Gastrocnemius medialis (tissue), 4 donors: ENCODE measurements at regions not wholly inside any gene's neighbourhood (a gene's known extent, or its start where the extent isn't known, plus 50 kb on each side); places are given as distances from the start of the nearest gene placed in this dataset.

Experiments used
- POLR2A ChIP-seq, 2 donors: fragments of 450-650 bp; IDR thresholded peaks; one replicate each; pipeline ENCODE4 v1.6.1; 2017; ENCODE audit warnings: antibody characterized with exemption in 2 of 2, mild to moderate bottlenecking in 2 of 2, moderate library complexity in 2 of 2
- TF ChIP-seq, protein P1 (sequence below), 5 experiments: fragments of 450-650 bp in 3 of 5; fragments of 200-600 bp in 2 of 5; sonication (generic) in 2 of 5; IDR thresholded peaks in 4 of 5; conservative IDR thresholded peaks in 1 of 5; 1 replicate in 4 of 5; 2 replicates in 1 of 5; pipeline ENCODE4 v1.5.1; 2016 to 2019; ENCODE audit warnings: antibody characterized with exemption in 5 of 5, mild to moderate bottlenecking in 3 of 5, moderate library complexity in 3 of 5

DNA sequence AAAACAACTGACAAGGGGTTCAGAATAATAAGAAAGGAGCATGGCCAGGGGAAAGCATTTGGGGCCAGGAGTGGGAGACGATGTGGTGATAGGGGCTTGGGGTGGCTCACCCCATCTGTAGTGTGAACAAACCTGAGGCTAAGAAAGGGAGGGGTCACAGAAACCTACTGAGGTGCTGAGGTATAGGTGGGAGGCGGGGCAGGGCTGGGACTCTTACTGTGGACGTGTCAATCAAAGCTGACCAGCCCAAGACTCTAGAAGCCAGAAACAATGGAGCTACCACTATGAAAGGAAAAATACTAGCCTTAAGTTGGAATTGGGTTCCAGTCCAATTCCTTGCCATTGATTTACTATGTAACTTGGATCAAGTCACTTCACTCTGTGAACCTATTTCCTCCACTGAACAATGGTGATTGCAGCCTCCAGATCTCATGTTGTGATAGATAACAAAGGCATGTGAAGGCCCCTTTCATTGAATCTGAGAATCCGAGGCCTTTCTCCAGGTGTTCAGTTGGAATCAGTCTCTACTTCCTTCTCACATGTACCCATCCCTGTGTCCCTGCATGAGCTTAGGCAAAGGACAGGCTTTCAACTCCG is 260.9 kb upstream of the HES1 start:
- TF ChIP-seq, protein P1, sequence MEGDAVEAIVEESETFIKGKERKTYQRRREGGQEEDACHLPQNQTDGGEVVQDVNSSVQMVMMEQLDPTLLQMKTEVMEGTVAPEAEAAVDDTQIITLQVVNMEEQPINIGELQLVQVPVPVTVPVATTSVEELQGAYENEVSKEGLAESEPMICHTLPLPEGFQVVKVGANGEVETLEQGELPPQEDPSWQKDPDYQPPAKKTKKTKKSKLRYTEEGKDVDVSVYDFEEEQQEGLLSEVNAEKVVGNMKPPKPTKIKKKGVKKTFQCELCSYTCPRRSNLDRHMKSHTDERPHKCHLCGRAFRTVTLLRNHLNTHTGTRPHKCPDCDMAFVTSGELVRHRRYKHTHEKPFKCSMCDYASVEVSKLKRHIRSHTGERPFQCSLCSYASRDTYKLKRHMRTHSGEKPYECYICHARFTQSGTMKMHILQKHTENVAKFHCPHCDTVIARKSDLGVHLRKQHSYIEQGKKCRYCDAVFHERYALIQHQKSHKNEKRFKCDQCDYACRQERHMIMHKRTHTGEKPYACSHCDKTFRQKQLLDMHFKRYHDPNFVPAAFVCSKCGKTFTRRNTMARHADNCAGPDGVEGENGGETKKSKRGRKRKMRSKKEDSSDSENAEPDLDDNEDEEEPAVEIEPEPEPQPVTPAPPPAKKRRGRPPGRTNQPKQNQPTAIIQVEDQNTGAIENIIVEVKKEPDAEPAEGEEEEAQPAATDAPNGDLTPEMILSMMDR (IDR thresholded peaks at IDR 0.05 in 4 of 5, conservative IDR thresholded peaks at IDR 0.05 in 1 of 5) = no peak
- TF ChIP-seq POLR2A (IDR thresholded peaks at IDR 0.05) = no peak
